Activated CD8-positive, alpha-beta memory T cell treated with anti-CD3 and anti-CD28 coated beads for 48 hours (primary cell): ENCODE measurements at regions not wholly inside any gene's neighbourhood (a gene's known extent, or its start where the extent isn't known, plus 50 kb on each side); places are given as distances from the start of the nearest gene placed in this dataset.

Source experiments
- DNase-seq, 3 experiments: peaks; one replicate each; pipeline ENCODE4 v3.0.0-alpha.2; 2020; ENCODE audit warnings: low read depth in 2 of 3, low spot score in 2 of 3

GRCh38 chr6:11363881-11364576, 131.6 kb upstream of the NEDD9 start:
- peak in 1 of 3 experiments; percentile 33 for DNase-seq

GRCh38 chr6:11362564-11362963, 130.1 kb upstream of the NEDD9 start:
- no peak for DNase-seq

- no peak for DNase-seq
Measured at GRCh38 chr6:11358904-11359830, 126.7 kb upstream of the NEDD9 start.

GRCh38 chr6:11357285-11357684, 124.8 kb upstream of the NEDD9 start:
- no peak for DNase-seq

- DNase-seq: no peak
Measured at GRCh38 chr6:11356404-11357155, 124.1 kb upstream of the NEDD9 start.

- DNase-seq: peak in 2 of 3 experiments; percentile 46 to 50
Measured at GRCh38 chr6:11353921-11354389, 121.5 kb upstream of the NEDD9 start.

GRCh38 chr6:11350294-11350693, 117.8 kb upstream of the NEDD9 start:
- DNase-seq: no peak

- no peak for DNase-seq
Measured at GRCh38 chr6:11349880-11350279, 117.4 kb upstream of the NEDD9 start.

GRCh38 chr6:11346516-11346915, 114.0 kb upstream of the NEDD9 start:
- DNase-seq: no peak

- DNase-seq: no peak
Measured at GRCh38 chr6:11345536-11345935, 113.1 kb upstream of the NEDD9 start.

- no peak for DNase-seq
Measured at GRCh38 chr6:11343963-11344723, 111.7 kb upstream of the NEDD9 start.

- no peak for DNase-seq
Measured at GRCh38 chr6:11341867-11342266, 109.4 kb upstream of the NEDD9 start.

GRCh38 chr6:11341303-11341702, 108.8 kb upstream of the NEDD9 start:
- no peak for DNase-seq

GRCh38 chr6:11339380-11339779, 106.9 kb upstream of the NEDD9 start:
- no peak for DNase-seq

- no peak for DNase-seq
Measured at GRCh38 chr6:11337306-11337705, 104.8 kb upstream of the NEDD9 start.

- DNase-seq: no peak
Measured at GRCh38 chr6:11335826-11336225, 103.4 kb upstream of the NEDD9 start.

GRCh38 chr6:11333132-11333849, 100.8 kb upstream of the NEDD9 start:
- no peak for DNase-seq

GRCh38 chr6:11332463-11332862, 100.0 kb upstream of the NEDD9 start:
- no peak for DNase-seq

GRCh38 chr6:11331111-11331510, 98.6 kb upstream of the NEDD9 start:
- DNase-seq: no peak

- no peak for DNase-seq
Measured at GRCh38 chr6:11330413-11330760, 97.9 kb upstream of the NEDD9 start.
